ENCODE measurements at regions not wholly inside any gene's neighbourhood (a gene's known extent, or its start where the extent isn't known, plus 50 kb on each side); places are given as distances from the start of the nearest gene placed in this dataset.
A peak's percentile ranks its signal among the peaks of the same experiment; 100 is the strongest.

DNA sequence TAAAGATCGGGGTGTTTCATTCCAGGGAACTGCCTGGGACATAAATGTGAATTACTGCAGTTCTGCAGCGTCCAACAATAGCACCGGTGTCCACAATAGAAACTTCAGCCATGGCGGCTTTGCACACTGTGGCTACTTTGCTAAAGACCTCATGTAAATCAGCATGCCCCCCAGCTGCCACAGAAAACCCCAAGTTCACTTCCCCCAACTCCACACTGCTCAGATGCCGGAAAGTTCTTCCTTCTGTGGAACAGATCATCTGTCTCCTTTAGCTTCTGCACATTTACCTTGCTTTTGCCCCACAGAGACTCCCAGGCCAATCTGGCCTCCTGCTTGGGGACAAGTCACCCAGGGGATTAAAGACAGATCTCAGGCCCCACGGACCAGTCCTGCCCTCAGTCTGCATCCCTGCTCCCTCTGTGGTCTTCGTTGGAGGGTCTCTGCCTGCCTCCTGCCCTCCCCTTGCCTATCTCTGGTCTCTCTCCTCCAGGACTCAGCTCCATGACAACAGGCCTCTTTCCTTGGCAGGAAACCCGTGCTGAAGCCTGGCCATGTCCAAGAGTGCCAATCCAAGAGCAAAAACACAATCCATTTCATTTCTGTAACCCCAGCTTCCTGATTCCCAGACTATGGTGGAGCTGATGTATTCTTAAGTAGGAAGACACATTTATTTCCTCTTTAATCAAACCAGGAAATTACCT, 403.2 kb downstream of the RPS24 start:
- Histone ChIP-seq H4K8ac (ENCODE audit: low read depth, low read length) (no peak overlapping the region), H3K27ac (ENCODE audit: low read depth, low read length) (no peak overlapping the region), H2BK120ac (ENCODE audit: low read depth, low read length) (no peak overlapping the region), H2AK5ac (ENCODE audit: low read length) (peak overlapping the region; percentile 98), H2BK5ac (ENCODE audit: low read length) (peak overlapping the region; percentile 57), H3K4ac (ENCODE audit: low read depth, low read length) (no peak overlapping the region), H3K4me3 (ENCODE audit: low read length) (no peak overlapping the region), H3K56ac (ENCODE audit: low read length) (peak overlapping the region; percentile 62), H3K36me3 (ENCODE audit: control insufficient read depth, insufficient read depth, low read length) (no peaks in the 10 kb centered on the region), H3K4me1 (ENCODE audit: control insufficient read depth, low read depth, low read length) (peaks cover 27% of the 10 kb centered on the region), H2BK15ac (replicated peaks; ENCODE audit: low read depth) (no peak overlapping the region), H3K27me3 (ENCODE audit: insufficient read depth, low read length, poor library complexity) (no peaks in the 10 kb centered on the region), H3K79me2 (ENCODE audit: control insufficient read depth, insufficient read depth, low read length) (no peaks in the 10 kb centered on the region), H3K79me1 (ENCODE audit: low read length) (no peaks in the 10 kb centered on the region), H3K9ac (ENCODE audit: low read length) (no peak overlapping the region), H3K18ac (ENCODE audit: low read length) (peak overlapping the region; percentile 16), H3K23ac (ENCODE audit: low read length) (no peak overlapping the region), H3K4me2 (ENCODE audit: low read length) (no peak overlapping the region), H4K5ac (ENCODE audit: low read length) (no peak overlapping the region)
- no peak for DNase-seq
- no CpG with 5 or more reads among the region's 8 CpGs for WGBS (ENCODE audit: extremely low coverage, insufficient coverage, low lambda C conversion rate)

DNA sequence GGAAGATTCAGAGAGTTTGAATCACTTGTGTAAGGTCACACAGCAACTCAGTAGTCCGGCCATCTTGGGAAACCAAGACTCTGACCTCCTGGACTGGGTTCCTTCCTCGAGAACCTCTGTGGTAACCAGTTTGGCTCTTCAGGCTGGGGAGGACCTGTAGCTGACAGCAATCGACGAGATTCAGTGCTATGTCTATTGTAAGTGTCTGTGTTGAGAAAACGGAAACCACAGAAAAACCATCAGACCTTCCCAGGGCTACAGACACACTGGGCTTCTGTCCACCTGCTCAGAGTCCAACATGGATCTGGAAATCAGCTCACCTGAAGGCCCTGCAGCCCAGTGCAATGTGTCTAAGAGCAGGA, 403.7 kb downstream of the RPS24 start:
- Histone ChIP-seq H3K4ac (ENCODE audit: low read depth, low read length) (peak overlapping the region; percentile 39), H3K27ac (ENCODE audit: low read depth, low read length) (no peak overlapping the region), H3K56ac (ENCODE audit: low read length) (peak overlapping the region; percentile 68), H3K36me3 (ENCODE audit: control insufficient read depth, insufficient read depth, low read length) (no peaks in the 10 kb centered on the region), H3K79me1 (ENCODE audit: low read length) (no peaks in the 10 kb centered on the region), H2BK5ac (ENCODE audit: low read length) (peak overlapping the region; percentile 92), H2BK15ac (replicated peaks; ENCODE audit: low read depth) (no peak overlapping the region), H2AK5ac (ENCODE audit: low read length) (peak overlapping the region; percentile 72), H3K27me3 (ENCODE audit: insufficient read depth, low read length, poor library complexity) (no peaks in the 10 kb centered on the region), H4K5ac (ENCODE audit: low read length) (no peak overlapping the region), H3K4me3 (ENCODE audit: low read length) (no peak overlapping the region), H4K8ac (ENCODE audit: low read depth, low read length) (no peak overlapping the region), H3K4me1 (ENCODE audit: control insufficient read depth, low read depth, low read length) (peaks cover 27% of the 10 kb centered on the region), H3K18ac (ENCODE audit: low read length) (peak overlapping the region; percentile 20), H3K4me2 (ENCODE audit: low read length) (no peak overlapping the region), H3K23ac (ENCODE audit: low read length) (no peak overlapping the region), H2BK120ac (ENCODE audit: low read depth, low read length) (no peak overlapping the region), H3K9ac (ENCODE audit: low read length) (no peak overlapping the region), H3K79me2 (ENCODE audit: control insufficient read depth, insufficient read depth, low read length) (no peaks in the 10 kb centered on the region)
- no peak for DNase-seq
- no CpG with 5 or more reads among the region's 5 CpGs for WGBS (ENCODE audit: extremely low coverage, insufficient coverage, low lambda C conversion rate)

DNA sequence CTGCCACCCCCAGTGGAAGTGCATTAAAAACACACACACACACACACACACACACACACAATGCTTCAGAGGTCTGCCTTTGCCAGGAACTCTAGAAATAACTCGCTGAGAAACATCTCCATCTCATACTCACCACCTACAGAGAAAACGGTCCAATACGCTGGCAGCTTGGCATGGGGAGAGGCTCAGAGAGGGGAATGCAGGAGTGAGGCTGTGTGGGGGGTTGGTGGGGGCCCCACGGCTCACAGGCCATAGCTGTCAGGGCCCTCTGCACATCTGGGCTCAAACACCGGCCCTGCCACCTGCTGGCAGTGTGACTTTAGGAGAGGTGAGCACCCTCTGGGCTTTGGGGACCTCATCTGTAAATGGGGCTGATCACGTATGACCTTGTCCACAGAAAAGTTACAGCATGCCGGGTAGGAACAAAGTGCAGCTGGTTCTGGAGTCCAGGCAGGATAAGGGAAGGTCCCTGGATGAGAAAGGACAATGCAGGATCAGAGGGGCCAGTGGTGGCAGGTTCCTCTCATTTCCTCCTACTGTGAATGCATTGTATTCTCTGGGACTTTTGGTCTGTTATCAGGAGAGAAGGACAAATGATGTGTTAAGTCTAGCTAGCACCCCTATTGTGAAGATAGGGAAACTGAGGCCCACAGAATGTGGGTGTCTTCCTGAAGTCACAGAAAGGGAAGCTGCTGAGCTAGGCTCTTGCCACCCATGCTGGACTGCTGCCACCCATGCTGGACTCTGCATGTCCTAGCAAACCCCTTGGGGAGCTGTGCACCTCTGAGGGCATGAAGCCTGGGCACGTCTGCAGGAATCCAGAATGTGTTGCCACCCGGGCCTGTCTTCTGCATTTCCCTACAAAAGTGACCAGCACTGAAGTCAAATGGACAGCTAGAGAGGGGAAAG, 404.6 kb downstream of the RPS24 start:
- DNase-seq, result peak; percentile 80
- Histone ChIP-seq H2BK5ac (ENCODE audit: low read length) (peak overlapping the region; percentile 92), H3K4me2 (ENCODE audit: low read length) (no peak overlapping the region), H3K4me1 (ENCODE audit: control insufficient read depth, low read depth, low read length) (peaks cover 24% of the 10 kb centered on the region), H3K9ac (ENCODE audit: low read length) (no peak overlapping the region), H4K5ac (ENCODE audit: low read length) (no peak overlapping the region), H3K79me2 (ENCODE audit: control insufficient read depth, insufficient read depth, low read length) (no peaks in the 10 kb centered on the region), H3K36me3 (ENCODE audit: control insufficient read depth, insufficient read depth, low read length) (no peaks in the 10 kb centered on the region), H3K18ac (ENCODE audit: low read length) (peak overlapping the region; percentile 20), H4K8ac (ENCODE audit: low read depth, low read length) (no peak overlapping the region), H3K23ac (ENCODE audit: low read length) (no peak overlapping the region), H3K27ac (ENCODE audit: low read depth, low read length) (peak overlapping the region; percentile 40), H3K4me3 (ENCODE audit: low read length) (no peak overlapping the region), H2BK15ac (replicated peaks; ENCODE audit: low read depth) (no peak overlapping the region), H3K4ac (ENCODE audit: low read depth, low read length) (peak overlapping the region; percentile 22), H3K56ac (ENCODE audit: low read length) (peak overlapping the region; percentile 68), H3K79me1 (ENCODE audit: low read length) (no peaks in the 10 kb centered on the region), H2BK120ac (ENCODE audit: low read depth, low read length) (no peak overlapping the region), H2AK5ac (ENCODE audit: low read length) (peak overlapping the region; percentile 72), H3K27me3 (ENCODE audit: insufficient read depth, low read length, poor library complexity) (no peaks in the 10 kb centered on the region)
- no CpG with 5 or more reads among the region's 9 CpGs for WGBS (ENCODE audit: extremely low coverage, insufficient coverage, low lambda C conversion rate)

DNA sequence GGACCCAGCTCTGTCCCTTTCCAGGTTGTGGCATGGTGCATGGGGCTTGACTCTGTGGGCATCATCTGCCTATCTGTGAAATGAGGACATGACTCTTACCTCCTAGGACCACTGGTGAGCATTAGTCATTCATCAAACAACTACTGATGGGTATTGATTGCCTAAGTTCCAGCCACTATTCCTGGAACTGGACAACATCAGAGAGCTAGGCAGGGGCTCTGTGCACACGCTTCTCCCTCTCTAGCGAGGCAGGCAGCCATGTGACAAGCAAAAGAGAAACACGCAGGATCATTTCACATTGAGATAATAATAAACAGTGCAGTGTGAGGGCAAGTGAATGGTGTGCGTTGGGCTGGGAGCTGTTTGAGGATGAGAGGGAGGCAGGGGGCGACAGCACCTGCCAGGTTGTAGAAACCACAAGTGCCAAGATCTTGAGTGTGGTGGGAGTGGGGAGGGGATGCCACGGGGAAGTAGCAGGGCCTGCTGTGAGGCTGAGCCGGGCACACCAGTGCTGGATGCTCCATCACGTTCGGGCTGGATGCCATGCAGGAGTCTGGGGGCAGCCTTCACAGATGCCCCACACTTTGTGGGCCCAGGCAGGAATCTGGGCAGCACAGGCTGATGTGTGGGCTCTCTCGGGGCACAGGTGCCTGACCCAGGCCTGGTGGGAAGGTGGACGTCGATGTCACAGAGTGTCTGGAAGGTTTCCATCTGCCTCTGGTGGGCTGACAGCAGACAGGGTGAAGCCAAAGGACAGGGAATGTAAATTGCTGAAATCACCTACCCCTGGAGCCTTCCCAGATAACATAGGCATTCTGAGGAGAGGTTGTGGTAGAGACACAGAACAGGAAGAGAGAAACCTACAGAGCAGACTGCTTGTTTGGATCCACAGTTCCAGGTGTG, 405.5 kb downstream of the RPS24 start:
- DNase-seq, result peak; percentile 36
- Histone ChIP-seq H4K8ac (ENCODE audit: low read depth, low read length) (no peak overlapping the region), H3K9ac (ENCODE audit: low read length) (no peak overlapping the region), H3K56ac (ENCODE audit: low read length) (peak overlapping the region; percentile 65), H3K4me3 (ENCODE audit: low read length) (no peak overlapping the region), H2BK120ac (ENCODE audit: low read depth, low read length) (no peak overlapping the region), H3K4me1 (ENCODE audit: control insufficient read depth, low read depth, low read length) (peaks cover 24% of the 10 kb centered on the region), H3K27ac (ENCODE audit: low read depth, low read length) (no peak overlapping the region), H3K27me3 (ENCODE audit: insufficient read depth, low read length, poor library complexity) (no peaks in the 10 kb centered on the region), H3K79me1 (ENCODE audit: low read length) (no peaks in the 10 kb centered on the region), H3K4ac (ENCODE audit: low read depth, low read length) (no peak overlapping the region), H3K18ac (ENCODE audit: low read length) (no peak overlapping the region), H3K36me3 (ENCODE audit: control insufficient read depth, insufficient read depth, low read length) (no peaks in the 10 kb centered on the region), H4K5ac (ENCODE audit: low read length) (no peak overlapping the region), H2BK5ac (ENCODE audit: low read length) (peak overlapping the region; percentile 49), H2AK5ac (ENCODE audit: low read length) (peak overlapping the region; percentile 12), H2BK15ac (replicated peaks; ENCODE audit: low read depth) (no peak overlapping the region), H3K4me2 (ENCODE audit: low read length) (no peak overlapping the region), H3K79me2 (ENCODE audit: control insufficient read depth, insufficient read depth, low read length) (no peaks in the 10 kb centered on the region), H3K23ac (ENCODE audit: low read length) (no peak overlapping the region)
- WGBS (ENCODE audit: extremely low coverage, insufficient coverage, low lambda C conversion rate), result no CpG with 5 or more reads among the region's 12 CpGs

DNA sequence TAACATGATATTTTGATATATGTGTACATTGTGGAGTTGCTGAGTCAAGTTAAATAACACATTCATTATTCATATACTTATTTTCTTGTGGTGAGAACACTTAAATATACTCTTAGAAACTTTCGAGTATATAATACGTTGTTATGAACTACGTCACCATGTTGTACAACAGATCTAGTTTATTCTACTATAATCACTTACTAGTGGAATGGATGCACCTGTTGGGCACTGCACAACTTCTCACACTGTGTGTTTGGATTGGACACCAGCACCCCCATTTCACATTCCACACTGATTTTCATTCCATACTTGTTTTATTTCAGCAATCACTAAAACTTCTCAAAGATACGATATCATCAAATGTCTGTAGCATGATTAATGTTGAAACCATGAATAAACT, 407.3 kb downstream of the RPS24 start:
- Histone ChIP-seq H3K79me1 (ENCODE audit: low read length) (no peaks in the 10 kb centered on the region), H3K27me3 (ENCODE audit: insufficient read depth, low read length, poor library complexity) (no peaks in the 10 kb centered on the region), H2BK15ac (replicated peaks; ENCODE audit: low read depth) (no peak overlapping the region), H3K4me3 (ENCODE audit: low read length) (no peak overlapping the region), H3K27ac (ENCODE audit: low read depth, low read length) (no peak overlapping the region), H3K79me2 (ENCODE audit: control insufficient read depth, insufficient read depth, low read length) (no peaks in the 10 kb centered on the region), H2BK5ac (ENCODE audit: low read length) (no peak overlapping the region), H2AK5ac (ENCODE audit: low read length) (no peak overlapping the region), H3K23ac (ENCODE audit: low read length) (no peak overlapping the region), H4K8ac (ENCODE audit: low read depth, low read length) (no peak overlapping the region), H3K4me2 (ENCODE audit: low read length) (no peak overlapping the region), H2BK120ac (ENCODE audit: low read depth, low read length) (no peak overlapping the region), H3K36me3 (ENCODE audit: control insufficient read depth, insufficient read depth, low read length) (no peaks in the 10 kb centered on the region), H3K9ac (ENCODE audit: low read length) (no peak overlapping the region), H3K18ac (ENCODE audit: low read length) (no peak overlapping the region), H3K4me1 (ENCODE audit: control insufficient read depth, low read depth, low read length) (peaks cover 23% of the 10 kb centered on the region), H3K4ac (ENCODE audit: low read depth, low read length) (no peak overlapping the region), H4K5ac (ENCODE audit: low read length) (no peak overlapping the region), H3K56ac (ENCODE audit: low read length) (no peak overlapping the region)
- DNase-seq, result no peak
- no CpG with 5 or more reads among the region's 4 CpGs for WGBS (ENCODE audit: extremely low coverage, insufficient coverage, low lambda C conversion rate)

Measured in mesendoderm (in vitro differentiated cells).